ENCODE measurements at regions not wholly inside any gene's neighbourhood (a gene's known extent, or its start where the extent isn't known, plus 50 kb on each side); places are given as distances from the start of the nearest gene placed in this dataset.
"Not testable (repeated sequence)": the region's sequence is repeated elsewhere in the genome, so short reads cannot be mapped to it uniquely, and the experiment has no call there.

DNA sequence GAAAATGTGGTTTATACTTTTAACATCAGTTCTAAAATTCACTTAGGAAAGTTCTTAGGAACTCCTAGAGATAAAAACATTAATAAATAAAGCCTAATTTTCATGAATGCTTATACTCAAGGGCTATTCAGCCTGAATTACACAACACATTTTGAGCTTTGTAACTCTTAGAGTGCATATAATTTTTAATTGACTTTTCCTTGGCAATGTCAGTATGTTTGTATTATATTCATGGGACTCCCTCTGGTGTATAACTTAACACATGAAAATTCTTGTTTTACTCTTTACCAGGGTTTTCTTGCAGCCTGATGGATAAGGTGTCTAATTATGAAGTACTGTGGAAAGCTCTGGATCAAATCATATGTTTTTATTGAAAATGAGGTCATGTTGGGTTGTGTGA is 150.6 kb upstream of the HMGA2 start:
- Histone ChIP-seq H3K27me3 (ENCODE audit: insufficient read depth, poor library complexity, severe bottlenecking) (no peaks in the 10 kb centered on the region), H3K4me3 (replicated peaks; ENCODE audit: insufficient read depth, low read length) (no peak overlapping the region), H3K27ac (replicated peaks) (no peak overlapping the region)
- DNase-seq (ENCODE audit: low read depth in 1 of 2, low spot score in 1 of 2) = no peak
- TF ChIP-seq, protein P1, sequence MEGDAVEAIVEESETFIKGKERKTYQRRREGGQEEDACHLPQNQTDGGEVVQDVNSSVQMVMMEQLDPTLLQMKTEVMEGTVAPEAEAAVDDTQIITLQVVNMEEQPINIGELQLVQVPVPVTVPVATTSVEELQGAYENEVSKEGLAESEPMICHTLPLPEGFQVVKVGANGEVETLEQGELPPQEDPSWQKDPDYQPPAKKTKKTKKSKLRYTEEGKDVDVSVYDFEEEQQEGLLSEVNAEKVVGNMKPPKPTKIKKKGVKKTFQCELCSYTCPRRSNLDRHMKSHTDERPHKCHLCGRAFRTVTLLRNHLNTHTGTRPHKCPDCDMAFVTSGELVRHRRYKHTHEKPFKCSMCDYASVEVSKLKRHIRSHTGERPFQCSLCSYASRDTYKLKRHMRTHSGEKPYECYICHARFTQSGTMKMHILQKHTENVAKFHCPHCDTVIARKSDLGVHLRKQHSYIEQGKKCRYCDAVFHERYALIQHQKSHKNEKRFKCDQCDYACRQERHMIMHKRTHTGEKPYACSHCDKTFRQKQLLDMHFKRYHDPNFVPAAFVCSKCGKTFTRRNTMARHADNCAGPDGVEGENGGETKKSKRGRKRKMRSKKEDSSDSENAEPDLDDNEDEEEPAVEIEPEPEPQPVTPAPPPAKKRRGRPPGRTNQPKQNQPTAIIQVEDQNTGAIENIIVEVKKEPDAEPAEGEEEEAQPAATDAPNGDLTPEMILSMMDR (IDR thresholded peaks at IDR 0.05; ENCODE audit: insufficient read depth, low read length) = no peak
- TF ChIP-seq SPI1 (IDR thresholded peaks at IDR 0.05; ENCODE audit: borderline replicate concordance, low read depth) (no peak), POLR2AphosphoS5 (IDR thresholded peaks at IDR 0.05; ENCODE audit: low read depth) (no peak), GABPA (IDR thresholded peaks at IDR 0.05; ENCODE audit: low read depth) (no peak)
- TF ChIP-seq, protein P2, sequence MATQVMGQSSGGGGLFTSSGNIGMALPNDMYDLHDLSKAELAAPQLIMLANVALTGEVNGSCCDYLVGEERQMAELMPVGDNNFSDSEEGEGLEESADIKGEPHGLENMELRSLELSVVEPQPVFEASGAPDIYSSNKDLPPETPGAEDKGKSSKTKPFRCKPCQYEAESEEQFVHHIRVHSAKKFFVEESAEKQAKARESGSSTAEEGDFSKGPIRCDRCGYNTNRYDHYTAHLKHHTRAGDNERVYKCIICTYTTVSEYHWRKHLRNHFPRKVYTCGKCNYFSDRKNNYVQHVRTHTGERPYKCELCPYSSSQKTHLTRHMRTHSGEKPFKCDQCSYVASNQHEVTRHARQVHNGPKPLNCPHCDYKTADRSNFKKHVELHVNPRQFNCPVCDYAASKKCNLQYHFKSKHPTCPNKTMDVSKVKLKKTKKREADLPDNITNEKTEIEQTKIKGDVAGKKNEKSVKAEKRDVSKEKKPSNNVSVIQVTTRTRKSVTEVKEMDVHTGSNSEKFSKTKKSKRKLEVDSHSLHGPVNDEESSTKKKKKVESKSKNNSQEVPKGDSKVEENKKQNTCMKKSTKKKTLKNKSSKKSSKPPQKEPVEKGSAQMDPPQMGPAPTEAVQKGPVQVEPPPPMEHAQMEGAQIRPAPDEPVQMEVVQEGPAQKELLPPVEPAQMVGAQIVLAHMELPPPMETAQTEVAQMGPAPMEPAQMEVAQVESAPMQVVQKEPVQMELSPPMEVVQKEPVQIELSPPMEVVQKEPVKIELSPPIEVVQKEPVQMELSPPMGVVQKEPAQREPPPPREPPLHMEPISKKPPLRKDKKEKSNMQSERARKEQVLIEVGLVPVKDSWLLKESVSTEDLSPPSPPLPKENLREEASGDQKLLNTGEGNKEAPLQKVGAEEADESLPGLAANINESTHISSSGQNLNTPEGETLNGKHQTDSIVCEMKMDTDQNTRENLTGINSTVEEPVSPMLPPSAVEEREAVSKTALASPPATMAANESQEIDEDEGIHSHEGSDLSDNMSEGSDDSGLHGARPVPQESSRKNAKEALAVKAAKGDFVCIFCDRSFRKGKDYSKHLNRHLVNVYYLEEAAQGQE (IDR thresholded peaks at IDR 0.05; ENCODE audit: insufficient replicate concordance, low read depth) = no peak

DNA sequence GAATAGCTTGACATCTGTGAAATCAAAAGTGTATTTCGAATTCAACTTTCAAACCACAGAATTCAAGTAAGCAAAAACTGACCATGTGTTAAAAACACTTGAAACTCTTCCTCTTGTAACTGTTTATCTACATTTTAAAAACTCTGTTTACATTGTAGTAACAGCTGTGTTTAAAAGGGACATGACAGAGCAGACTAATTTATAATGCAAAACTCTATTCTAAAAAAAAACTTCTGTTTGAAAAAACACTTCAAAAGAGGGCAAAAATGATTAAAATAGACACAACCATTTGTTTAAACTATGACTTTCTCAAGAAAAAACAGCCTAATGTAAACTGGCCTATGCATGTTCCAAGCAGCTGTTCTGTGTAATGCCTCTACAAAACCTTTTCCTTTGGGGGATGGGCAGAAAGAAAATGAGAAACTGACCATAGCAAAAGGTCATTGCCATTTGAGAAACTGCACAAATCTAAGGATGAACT is 149.1 kb upstream of the HMGA2 start:
- DNase-seq (ENCODE audit: low read depth in 1 of 2, low spot score in 1 of 2) = no peak
- H3K27me3 ChIP-seq (ENCODE audit: insufficient read depth, poor library complexity, severe bottlenecking) = no peaks in the 10 kb centered on the region
- H3K4me3 ChIP-seq (replicated peaks; ENCODE audit: insufficient read depth, low read length) = no peak overlapping the region
- TF ChIP-seq, protein P1 (IDR thresholded peaks at IDR 0.05; ENCODE audit: insufficient read depth, low read length) = no peak
- TF ChIP-seq GABPA (IDR thresholded peaks at IDR 0.05; ENCODE audit: low read depth) (no peak), SPI1 (IDR thresholded peaks at IDR 0.05; ENCODE audit: borderline replicate concordance, low read depth) (no peak), POLR2AphosphoS5 (IDR thresholded peaks at IDR 0.05; ENCODE audit: low read depth) (no peak)
- TF ChIP-seq, protein P2 (IDR thresholded peaks at IDR 0.05; ENCODE audit: insufficient replicate concordance, low read depth) = no peak
- no peak overlapping the region for H3K27ac ChIP-seq (replicated peaks)

DNA sequence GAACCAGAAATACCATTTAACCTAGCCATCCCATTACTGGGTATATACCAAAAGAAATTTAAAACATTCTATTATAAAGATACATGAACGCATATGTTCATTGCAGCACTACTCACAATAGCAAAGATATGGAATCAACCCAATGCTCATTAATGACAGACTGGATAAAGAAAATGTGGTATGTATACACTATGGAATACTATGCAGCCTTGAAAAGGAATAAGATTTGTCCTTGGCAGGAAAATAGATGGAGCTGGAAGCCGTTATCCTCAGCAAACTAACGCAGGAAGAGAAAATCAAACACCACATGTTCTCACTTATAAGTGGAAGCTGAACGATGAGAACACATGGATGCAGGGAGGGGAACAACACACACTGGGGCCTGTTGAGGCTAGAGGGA is 146.1 kb upstream of the HMGA2 start:
- not testable (repeated sequence) for H3K27me3 ChIP-seq (ENCODE audit: insufficient read depth, poor library complexity, severe bottlenecking); H3K4me3 ChIP-seq (replicated peaks; ENCODE audit: insufficient read depth, low read length); H3K27ac ChIP-seq (replicated peaks); DNase-seq (ENCODE audit: low read depth in 1 of 2, low spot score in 1 of 2)

DNA sequence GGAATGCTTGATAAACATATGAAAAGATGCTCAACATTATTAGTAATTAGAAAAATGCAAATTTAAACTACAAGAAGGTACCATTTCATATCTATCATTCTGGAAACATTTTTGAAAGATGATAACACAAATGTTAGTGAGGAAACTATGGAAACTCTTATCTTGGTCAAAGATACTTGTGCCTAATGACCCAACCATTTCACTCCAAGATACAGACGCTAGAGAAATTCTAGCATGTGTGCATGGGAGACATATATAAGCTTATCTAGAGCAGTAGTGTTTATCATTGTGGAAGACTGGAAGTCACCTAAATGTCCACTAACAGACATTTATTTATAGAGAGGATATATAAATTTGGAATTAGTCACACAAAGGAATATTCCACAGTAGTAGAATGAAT is 143.1 kb upstream of the HMGA2 start:
- no peak for DNase-seq (ENCODE audit: low read depth in 1 of 2, low spot score in 1 of 2)
- Histone ChIP-seq H3K27ac (replicated peaks) (no peak overlapping the region), H3K27me3 (ENCODE audit: insufficient read depth, poor library complexity, severe bottlenecking) (no peaks in the 10 kb centered on the region), H3K4me3 (replicated peaks; ENCODE audit: insufficient read depth, low read length) (no peak overlapping the region)
- TF ChIP-seq SPI1 (IDR thresholded peaks at IDR 0.05; ENCODE audit: borderline replicate concordance, low read depth) = no peak
- no peak for TF ChIP-seq GABPA (IDR thresholded peaks at IDR 0.05; ENCODE audit: low read depth)
- TF ChIP-seq, protein P2 (IDR thresholded peaks at IDR 0.05; ENCODE audit: insufficient replicate concordance, low read depth) = no peak
- no peak for TF ChIP-seq POLR2AphosphoS5 (IDR thresholded peaks at IDR 0.05; ENCODE audit: low read depth)
- TF ChIP-seq, protein P1 (IDR thresholded peaks at IDR 0.05; ENCODE audit: insufficient read depth, low read length) = no peak

Measured in HL-60 (cell line).